NCI-H2227 (cell line): ENCODE measurements at regions not wholly inside any gene's neighbourhood (a gene's known extent, or its start where the extent isn't known, plus 50 kb on each side); places are given as distances from the start of the nearest gene placed in this dataset.
"Not testable (repeated sequence)": the region's sequence is repeated elsewhere in the genome, so short reads cannot be mapped to it uniquely, and the experiment has no call there.

ENCODE experiments used
- DNase-seq: peaks from one replicate; lab custom pipeline; 2025; ENCODE audit not compliant: unreplicated experiment; lab: John Stamatoyannopoulos, UW

DNA sequence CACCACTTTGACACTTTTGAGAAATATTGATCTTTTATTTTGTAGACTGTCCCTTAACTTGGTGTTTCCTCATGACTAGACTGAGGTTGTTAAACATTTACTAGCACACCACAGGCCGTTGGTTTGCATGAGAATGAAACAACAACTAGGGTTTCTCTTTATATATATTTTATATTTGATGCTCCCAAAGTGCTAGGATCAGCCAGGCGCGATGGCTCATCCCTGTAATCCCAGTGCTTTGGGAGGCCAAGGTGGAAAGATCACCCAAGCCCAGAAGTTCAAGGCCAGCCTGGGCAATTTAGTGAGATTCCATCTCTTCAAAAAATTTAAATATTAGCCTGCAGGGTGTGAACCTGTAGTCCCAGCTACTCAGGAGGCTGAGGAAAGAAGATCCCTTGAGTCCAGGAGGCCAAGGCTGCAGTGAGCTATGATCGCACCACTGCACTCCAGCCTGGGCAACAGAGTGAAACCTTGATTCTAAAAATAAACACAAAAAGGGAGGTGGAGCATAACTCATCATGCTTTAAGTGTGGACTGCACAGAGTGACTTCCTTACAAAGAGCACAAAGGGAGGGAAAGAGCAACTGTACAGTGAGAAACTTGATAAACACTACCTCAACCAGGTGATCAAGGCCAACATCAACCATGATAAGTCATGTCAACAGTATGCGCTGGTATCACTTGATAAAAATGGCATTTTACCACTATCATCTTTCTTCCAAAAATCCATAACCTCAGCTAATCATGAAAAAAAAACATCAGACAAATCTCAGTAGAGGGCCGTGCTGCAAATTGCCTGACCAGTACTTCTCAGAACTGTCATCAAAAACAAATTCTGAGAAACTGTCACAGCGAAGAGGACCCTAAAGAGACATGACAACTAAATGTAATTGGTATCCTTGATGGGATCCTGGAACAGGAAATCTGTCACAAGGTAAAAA, 72.8 kb upstream of the ATF7IP2 start:
- no peak for DNase-seq

DNA sequence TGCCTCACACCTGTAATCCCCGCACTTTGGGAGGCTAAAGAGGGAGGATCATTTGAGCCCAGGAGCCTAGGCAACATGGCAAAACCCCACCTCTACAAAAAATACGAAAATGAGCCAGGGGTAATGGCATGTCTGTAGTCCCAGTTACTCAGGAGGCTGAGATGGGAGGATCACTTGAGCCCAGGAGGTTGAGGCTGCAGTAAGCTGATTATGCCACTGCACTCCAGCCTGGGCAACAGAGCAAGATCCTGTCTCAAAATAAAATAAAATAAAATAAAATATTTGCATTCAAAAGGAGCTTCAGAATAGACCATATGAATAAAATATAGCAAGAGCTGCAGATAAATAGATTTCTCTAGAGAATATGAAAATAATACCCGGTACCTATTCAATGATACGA, 71.5 kb upstream of the ATF7IP2 start:
- DNase-seq = no peak

DNA sequence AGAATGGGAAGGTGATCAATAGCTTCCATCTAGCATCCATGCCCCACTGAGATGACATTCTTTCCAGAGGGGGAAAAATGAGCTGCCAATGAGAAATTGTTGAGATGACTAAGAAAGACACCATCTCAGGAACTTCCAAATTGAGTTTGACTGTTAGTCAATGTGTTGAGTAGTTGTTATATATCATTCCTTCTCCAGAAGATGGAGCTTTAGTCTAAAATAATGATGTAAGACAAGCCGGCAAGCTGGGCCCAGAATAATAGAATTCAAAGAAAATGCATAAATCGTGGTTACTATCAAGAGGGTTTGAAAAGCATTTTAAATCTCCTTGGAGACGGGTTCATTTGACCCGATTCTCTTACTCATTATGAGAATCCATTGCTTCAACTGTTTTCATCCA, 71.0 kb upstream of the ATF7IP2 start:
- DNase-seq = no peak

DNA sequence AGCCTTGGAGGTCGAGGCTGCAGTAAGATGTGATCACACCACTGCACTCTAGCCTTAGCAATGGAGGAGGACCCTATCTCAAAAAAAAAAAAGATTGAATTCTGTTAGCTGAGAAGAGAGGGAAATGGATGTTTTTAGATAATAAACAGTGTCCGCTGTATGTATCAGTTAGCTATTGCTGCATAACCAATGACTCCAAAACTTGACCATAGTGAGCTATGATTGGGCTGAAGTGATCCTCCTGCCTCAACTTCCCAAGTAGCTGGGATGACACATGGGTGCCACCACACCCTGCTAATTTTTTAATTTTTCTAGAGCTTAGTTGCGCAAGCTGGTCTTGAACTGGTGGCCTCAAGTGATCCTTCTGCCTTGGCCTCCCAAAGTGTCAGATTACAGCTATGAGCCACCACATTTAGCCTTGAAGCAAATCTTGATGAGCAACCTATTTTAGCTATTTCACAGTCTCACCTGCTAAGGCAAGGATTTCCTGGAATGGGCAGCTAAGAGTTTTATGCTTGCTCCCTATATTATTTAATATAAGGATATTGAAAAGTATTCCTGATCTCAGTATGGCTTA, 68.3 kb upstream of the ATF7IP2 start:
- no peak for DNase-seq

DNA sequence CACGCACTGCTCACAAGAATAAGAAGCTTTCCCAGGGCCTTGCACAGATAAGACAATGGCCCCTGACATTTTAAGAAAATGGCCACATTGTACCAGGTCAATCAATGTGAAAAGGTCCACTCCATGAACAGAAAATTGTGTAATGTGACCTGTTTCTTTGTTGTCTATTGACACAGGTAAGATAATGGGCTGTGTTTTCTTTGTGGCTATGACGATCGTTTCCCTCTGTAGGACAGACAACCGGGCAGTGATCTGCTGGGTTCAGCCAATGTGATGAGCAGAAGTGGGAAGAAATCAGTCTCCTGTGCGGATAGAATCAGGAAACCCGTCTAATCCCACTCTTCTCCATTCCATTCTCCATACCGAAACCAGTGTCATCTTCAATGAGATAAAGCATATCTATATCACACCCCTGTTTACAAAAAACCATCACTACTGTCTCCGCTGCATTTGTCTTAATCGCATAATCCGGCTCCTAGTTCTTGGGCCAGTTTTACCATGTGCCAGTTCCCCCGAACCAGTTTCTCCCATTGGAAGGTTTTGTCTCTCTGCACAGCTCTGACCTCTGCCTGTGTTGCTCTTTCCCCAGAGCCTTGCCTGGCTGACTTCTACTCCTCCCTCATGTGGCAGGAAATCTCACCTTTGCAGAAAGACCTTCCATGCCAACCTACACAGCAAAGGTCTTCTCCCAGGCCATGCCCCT, 66.9 kb upstream of the ATF7IP2 start:
- no peak for DNase-seq

DNA sequence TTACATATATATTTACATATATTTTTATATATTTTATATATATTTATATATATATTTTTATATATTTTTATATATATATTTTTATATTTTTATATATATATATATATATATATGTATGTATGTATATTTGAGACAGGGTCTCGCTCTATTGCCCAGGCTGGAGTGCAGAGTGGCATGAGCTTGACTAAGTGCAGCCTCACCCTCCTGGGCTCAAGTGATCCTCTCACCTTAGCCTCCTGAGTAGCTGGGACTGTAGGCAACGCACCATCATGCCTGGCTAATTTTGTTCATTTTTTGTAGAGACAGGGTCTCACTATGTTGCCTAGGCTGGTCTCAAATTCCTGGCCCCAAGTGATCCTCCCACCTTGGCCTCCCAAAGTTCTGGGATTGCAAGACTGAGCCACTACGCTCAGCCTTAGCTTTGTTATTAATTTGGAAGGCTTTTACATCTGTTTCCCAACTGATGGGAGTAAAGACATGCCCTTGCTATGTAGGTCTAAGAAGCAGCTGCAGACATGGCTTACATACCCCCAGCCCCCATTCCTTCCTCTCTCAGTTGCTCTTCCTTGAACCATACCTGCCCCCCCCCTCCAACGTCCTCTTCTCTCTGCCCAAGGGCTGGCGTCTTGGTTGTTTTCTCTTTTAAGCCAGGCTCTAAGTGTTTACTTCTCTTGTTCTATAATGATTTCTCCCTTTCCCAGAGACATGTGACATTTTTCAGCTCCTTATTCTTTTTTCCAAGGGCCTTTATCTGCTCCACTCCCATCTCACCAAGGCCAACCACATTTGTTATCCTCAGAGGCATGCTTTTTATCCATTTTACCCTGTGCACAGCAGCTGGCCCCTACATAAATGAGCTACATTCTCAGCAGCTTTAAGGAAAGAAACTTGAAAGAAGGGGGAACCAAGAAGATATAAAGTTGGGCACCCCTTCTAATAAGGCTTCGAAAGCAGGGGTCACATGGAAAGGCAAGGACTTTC, 64.2 kb upstream of the ATF7IP2 start:
- DNase-seq = no peak

DNA sequence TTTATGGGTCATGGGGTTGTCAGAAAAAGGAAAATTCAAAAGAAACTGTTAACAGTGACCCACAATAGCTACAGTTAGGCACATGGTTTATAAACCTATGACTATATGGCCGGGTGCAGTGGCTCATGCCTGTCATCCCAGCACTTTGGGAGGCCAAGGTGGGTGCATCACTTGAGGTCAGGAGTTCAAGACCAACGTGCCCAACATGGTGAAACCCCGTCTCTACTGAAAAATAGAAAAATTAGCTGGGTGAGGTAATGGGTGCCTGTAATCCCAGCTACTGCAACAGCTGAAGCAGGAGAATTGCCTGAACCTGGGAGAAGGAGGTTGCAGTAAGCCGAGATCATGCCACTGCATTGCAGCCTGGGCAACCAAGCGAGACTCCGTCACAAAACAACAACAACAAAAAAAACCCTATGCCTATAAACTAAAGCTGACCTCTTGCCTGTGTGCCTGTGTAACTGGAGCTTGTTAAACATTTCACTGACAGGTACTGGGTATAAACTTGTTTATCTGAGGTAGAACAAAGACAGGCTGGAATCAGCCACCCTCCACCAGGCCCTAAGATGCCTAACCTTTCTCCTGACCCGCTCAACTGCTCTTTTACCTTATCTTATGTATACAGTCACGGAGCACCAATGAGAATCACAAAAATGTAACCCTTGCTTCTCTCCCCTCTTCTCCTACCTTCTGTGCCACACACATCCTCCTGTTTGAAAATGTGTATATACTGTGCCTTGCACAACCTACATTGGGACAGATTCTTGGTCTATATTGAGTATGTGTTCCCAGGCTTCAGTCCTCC, 62.9 kb upstream of the ATF7IP2 start:
- no peak for DNase-seq

DNA sequence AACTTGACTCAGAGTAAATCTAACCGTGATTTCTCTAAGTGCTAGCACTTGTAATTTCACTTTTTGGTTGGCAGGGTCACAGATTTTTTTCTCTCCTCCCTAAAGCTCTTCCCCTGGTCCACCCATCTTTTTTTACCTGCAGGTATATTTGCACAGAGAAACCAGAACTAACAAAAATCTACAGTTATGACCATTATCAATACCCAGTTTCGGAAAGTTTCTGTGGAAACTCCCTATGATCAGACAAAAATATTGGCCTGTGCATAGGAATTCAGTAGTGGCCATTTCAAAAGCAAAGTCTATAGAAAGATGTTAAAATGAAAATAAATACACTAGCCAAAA, 62.4 kb upstream of the ATF7IP2 start:
- no peak for DNase-seq

DNA sequence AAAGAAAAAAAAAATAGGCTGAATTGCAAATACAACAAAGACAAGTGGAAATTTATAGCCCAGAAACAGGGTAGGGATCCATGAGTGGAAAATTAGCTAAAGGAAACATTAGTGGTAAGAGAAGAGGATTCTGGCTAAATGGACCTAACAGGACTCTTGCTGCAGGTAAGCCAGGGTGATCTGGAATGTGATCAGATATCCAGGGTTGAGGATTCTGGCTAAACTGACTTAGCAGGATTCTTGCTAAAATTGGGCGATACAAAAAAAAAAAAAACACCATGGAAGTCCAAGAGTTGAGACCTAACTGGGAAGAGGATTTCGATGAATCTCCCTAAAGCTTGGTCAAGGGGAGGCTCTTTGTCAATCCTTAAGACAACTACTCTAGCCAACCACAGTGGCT, 61.7 kb upstream of the ATF7IP2 start:
- DNase-seq = no peak

DNA sequence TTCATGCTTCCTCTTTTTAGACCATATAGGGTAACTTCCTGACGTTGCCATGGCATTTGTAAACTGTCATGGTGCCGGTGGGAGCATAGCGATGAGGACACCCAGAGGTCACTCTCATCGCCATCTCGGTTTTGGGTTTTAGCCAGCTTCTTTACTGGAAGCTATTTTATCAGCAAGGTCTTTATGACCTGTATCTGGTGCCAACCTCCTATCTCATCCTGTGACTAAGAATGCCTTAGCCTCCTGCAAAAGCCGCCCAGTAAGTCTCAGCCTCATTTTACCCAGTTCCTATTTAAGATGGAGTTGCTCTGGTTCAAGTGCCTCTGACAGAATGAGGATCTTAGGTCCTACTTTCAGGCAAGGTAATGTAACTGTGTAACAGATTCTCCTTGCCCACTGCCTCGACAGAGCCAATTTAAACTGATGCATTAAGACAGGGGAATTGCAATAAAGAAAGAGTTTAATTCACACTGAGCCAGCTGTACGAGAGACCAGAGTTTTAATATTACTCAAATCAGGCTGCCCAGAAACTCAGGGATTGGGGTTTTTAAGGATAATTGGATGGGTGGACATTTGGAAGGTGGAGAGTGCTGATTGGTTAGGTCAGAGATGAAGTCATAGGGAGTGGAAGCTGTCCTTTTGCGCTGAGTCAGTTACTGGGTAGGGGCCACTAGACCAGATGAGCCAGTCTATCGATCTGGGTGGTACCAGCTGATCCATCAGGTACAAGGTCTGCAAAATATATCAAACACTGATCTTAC, 59.9 kb upstream of the ATF7IP2 start:
- DNase-seq = no peak

DNA sequence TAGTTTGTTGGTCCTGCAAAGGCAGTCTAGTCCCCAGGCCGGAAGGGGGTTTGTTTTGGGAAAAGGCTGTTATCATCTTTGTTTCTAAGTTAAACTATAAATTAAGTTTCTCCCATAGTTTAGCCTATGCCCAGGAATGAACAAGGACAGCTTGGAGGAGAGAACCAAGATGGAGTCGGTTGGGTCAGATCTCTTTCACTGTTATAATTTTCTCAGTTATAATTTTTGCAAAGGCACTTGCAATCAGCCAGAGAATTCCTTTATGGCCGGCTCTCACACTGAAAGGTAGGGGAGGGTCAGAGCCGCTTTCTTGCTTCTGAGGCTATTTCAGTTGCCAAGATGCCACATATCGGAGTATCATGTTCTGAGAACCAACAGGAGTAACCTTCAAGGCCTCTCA, 59.2 kb upstream of the ATF7IP2 start:
- no peak for DNase-seq

DNA sequence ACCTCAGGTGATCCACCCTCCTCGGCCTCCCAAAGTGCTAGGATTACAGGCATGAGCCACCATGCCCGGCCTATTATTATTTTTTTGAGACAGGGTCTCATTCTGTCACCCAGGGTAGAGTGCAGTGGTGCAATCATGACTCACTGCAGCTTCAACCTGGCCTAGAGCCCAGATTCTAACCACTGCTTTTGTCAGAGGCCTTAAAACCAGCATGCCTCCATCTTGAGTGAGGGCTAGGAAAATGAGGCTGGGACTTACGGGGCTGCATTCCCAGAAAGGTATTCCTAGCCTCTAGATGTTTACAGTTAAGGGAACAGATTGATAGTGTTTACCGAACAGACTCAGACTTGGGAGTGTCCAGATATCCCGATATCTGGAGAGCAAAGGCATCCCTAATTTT, 57.6 kb upstream of the ATF7IP2 start:
- DNase-seq = not testable (repeated sequence)

DNA sequence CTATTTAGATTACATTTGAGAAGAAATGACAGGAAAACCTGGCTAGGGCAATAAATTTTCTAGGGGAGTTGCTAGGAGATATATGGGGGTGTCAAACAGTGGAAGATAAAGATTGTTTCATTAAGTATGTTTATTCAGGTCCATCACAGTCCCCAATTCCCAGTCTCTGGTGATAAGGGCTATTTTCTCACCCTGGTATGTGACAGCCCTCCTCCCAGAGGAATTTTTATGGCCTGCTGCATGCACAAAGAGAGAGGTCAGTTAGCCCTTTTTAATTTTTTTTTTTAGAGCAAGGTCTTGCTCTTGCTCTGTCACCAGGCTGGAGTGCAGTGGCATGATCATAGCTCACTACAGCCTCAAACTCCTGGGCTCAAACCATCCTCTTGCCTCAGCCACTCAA, 53.6 kb upstream of the ATF7IP2 start:
- DNase-seq = no peak

DNA sequence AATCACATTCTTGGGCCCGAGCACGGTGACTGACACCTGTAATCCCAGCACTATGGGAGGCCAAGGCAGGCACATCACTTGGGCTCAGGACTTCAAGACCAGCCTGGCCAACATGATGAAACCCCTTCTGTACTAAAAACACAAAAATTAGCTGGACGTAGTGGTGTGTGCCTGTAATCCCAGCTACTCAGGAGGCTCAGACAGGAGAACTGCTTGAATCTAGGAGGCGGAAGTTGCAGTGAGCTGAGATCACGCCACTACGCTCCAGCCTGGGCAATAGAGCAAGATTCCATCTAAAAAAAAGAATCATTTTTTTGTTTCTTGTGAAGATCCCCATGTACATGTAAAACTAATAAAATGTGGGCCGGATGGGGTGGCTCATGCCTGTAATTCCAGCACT, 53.1 kb upstream of the ATF7IP2 start:
- no peak for DNase-seq

DNA sequence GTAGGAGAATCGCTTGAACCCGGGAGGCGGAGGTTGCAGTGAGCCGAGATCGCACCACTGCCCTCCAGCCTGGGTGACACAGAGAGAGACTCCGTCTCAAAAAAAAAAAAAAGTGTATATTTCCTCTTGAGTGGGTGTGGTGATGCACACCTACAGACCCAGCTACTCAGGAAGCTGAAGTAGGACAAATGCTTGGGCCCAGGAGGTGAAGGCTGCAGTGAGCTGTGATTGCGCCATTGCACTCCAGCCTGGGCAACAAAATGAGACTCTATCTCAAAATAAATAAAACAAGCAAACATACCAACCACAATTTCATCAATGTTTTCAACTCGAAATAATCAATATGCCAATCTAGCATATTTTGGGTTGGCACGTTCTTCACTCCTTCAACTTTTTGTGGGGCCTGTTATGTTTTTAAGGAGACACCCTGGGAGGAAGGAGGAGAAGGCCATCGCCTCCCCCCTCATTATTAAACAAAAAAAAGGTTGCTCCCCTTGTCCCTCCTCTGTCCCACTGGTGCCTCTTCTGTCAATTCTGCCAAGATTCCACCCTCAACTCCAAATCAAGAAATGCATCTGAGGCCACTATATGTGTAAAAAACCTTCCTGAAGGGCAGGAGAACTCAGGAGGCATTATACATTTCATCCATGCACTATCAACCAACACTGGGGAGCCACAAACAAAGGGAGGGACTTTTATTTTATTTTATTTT, 52.4 kb upstream of the ATF7IP2 start:
- DNase-seq = no peak

DNA sequence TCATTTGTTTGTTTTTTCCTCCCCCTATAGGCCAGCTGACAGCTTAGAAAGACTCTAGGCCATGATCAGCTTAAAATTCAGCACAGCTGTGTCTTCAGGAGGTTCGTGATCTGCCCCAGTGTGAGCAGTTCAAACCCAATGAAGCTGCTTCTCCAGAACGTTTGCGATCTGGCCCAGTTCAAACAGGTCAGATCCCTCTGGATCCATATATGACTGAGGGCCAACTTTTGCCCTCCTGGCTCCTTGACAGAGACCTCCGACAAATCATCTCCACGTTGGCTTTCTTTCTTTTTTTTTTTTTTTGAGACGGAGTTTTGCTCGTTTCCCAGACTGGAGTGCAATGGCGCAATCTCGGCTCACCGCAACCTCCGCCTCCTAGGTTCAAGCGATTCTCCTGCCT, 50.2 kb upstream of the ATF7IP2 start:
- no peak for DNase-seq
